ENCODE measurements at regions not wholly inside any gene's neighbourhood (a gene's known extent, or its start where the extent isn't known, plus 50 kb on each side); places are given as distances from the start of the nearest gene placed in this dataset.
A peak's percentile ranks its signal among the peaks of the same experiment; 100 is the strongest.
"Not testable (repeated sequence)": the region's sequence is repeated elsewhere in the genome, so short reads cannot be mapped to it uniquely, and the experiment has no call there.

DNA sequence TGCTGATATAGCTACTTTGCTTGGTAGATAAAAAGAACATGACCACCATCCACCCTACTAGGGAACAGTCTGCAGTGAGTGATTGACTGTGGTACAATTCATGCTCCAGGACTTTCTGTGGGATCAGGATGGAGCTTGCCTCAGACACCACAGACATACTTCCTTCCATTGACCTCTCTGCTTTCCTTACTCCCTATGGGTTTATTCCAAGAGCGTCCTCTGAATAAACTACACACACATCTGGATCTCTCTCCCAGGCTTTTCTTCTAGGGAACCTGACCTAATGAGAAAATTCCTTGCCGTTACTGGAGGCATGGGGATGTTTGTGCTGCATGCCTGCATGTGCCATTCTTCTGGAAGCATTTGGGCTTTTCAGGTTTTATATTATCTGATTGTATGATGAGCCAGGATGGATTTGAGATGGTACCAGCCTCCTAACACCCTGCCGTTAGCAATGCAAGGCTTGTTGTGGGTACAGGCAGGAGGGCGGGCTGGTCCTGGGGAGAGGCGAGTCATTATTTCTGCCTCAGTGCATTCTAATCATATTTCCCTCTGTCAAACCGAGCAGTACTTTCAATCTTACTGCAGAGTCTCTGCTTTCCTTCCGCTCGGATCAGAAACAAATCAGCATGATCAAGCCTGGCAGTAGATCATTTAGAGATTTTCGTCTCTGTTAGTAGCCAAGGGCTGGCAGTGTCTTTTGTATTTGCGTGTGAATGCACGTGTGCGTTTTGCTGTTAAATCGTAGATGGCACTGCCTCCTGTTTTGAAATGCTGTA lies 279.2 kb downstream of the PDCD6IP start:
- CTCF ChIA-PET = no interaction called here
- POLR2A ChIA-PET = no interaction called here
- H3K9me3 Mint-ChIP-seq = peaks cover 5% of the 10 kb centered on the region
- no peaks in the 10 kb centered on the region for H3K4me1 Mint-ChIP-seq (ENCODE audit: low read depth)
- no peak overlapping the region for H3K27ac Mint-ChIP-seq
- no peak for DNase-seq
- intact Hi-C loops (cut with micrococcal nuclease) = no loop called here
- H3K36me3 Mint-ChIP-seq = no peaks in the 10 kb centered on the region
- H3K27me3 Mint-ChIP-seq = no peaks in the 10 kb centered on the region
- H3K4me3 Mint-ChIP-seq = no peak overlapping the region

DNA sequence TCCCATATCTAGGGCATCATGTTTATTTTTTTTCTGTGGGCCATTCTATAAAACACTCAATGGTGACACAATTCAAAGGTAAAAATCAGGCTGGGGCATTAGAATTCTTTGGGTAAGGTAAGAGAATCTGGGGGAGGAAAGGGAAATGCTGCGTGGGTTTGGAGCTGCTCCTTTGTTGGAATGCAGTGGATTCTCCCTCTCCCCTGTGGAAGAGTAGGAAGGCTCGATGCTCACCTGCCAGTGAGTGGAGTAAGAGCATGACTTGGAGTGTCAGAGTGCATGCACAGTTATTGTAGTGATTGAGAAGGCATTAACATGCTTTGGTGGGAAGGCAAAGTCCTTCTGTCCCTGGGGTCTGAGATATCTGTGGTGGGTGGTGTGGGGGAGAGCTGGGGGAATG lies 280.0 kb downstream of the PDCD6IP start:
- Mint-ChIP-seq H3K4me1 (ENCODE audit: low read depth) (no peaks in the 10 kb centered on the region), H3K27me3 (no peaks in the 10 kb centered on the region), H3K27ac (no peak overlapping the region), H3K36me3 (no peaks in the 10 kb centered on the region), H3K9me3 (peaks cover 5% of the 10 kb centered on the region), H3K4me3 (no peak overlapping the region)
- ChIA-PET POLR2A (no interaction called here), CTCF (no interaction called here)
- intact Hi-C loops (cut with micrococcal nuclease) = no loop called here
- no peak for DNase-seq

DNA sequence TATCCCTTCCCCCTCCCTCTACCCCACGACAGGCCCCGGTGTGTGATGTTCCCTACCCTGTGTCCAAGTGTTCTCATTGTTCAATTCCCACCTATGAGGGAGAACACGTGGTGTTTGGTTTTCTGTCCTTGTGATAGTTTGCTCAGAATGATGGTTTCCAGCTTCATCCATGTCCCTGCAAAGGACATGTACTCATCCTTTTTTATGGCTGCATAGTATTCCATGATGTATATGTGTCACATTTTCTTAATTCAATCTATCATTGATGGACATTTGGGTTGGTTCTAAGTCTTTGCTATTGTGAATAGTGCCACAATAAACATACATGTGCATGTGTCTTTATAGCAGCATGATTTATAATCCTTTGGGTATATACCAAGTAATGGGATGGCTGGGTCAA lies 281.4 kb downstream of the PDCD6IP start:
- H3K4me3 Mint-ChIP-seq; CTCF ChIA-PET; POLR2A ChIA-PET; DNase-seq; H3K36me3 Mint-ChIP-seq; H3K27ac Mint-ChIP-seq; H3K27me3 Mint-ChIP-seq; intact Hi-C loops (cut with micrococcal nuclease); H3K4me1 Mint-ChIP-seq (ENCODE audit: low read depth); H3K9me3 Mint-ChIP-seq: not testable (repeated sequence)

DNA sequence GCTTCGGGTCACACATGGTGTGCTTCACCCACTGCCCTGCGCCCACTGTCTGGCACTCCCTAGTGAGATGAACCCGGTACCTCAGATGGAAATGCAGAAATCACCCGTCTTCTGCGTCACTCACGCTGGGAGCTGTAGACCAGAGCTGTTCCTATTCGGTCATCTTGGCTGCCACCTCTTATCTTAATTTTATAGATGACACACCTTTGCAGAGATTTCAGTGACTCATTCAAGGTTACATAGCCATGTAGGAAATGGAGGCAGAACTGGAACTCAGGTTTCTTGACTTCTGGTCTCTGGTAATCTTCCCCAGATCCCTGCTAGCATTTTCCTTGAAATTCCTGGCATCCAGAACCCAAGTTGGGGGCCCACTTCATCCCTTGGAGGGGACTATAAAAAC lies 291.9 kb downstream of the PDCD6IP start:
- H3K36me3 Mint-ChIP-seq; H3K4me3 Mint-ChIP-seq; POLR2A ChIA-PET; H3K9me3 Mint-ChIP-seq; H3K27ac Mint-ChIP-seq; H3K4me1 Mint-ChIP-seq (ENCODE audit: low read depth); H3K27me3 Mint-ChIP-seq; intact Hi-C loops (cut with micrococcal nuclease); DNase-seq; CTCF ChIA-PET: not testable (repeated sequence)

DNA sequence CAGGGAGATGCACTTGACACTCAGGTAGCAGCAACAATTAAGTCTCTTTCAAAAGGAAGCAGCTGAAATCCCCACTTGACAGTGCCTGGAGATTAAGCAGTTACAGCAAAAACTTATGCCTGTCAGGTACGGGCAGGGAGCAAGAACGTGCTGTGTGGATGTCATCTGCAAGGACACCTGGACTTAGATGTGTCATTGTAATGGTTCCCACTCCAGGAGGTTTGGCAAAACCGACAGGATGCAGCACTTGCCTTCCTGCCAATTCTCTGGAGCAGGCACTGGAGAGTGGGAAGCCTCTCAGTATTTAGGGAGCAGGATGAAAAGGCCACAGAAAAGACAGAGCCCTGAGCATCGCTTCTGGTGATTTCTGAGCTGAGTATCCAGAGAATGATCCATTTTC lies 292.4 kb downstream of the PDCD6IP start:
- Mint-ChIP-seq H3K9me3 (no peaks in the 10 kb centered on the region), H3K27me3 (peaks cover 2% of the 10 kb centered on the region), H3K36me3 (no peaks in the 10 kb centered on the region), H3K27ac (no peak overlapping the region), H3K4me3 (no peak overlapping the region), H3K4me1 (ENCODE audit: low read depth) (no peaks in the 10 kb centered on the region)
- ChIA-PET POLR2A (no interaction called here), CTCF (no interaction called here)
- intact Hi-C loops (cut with micrococcal nuclease) = no loop called here
- no peak for DNase-seq

DNA sequence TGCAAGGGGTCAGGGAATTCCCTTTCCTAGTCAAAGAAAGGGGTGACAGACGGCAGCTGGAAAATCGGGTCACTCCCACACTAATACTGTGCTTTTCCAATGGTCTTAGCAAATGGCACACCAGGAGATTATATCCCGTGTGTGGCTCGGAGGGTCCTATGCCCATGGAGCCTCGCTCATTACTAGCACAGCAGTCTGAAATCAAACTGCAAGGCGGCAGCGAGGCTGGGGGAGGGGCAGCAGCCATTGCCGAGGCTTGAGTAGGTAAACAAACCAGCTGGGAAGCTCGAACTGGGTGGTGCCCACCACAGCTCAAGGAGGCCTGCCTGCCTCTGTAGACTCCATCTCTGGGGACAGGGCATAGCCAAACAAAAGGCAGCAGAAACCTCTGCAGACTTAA lies 295.9 kb downstream of the PDCD6IP start:
- CTCF ChIA-PET; intact Hi-C loops (cut with micrococcal nuclease); H3K27ac Mint-ChIP-seq; H3K4me3 Mint-ChIP-seq; H3K27me3 Mint-ChIP-seq; DNase-seq; H3K9me3 Mint-ChIP-seq; H3K4me1 Mint-ChIP-seq (ENCODE audit: low read depth); POLR2A ChIA-PET; H3K36me3 Mint-ChIP-seq: not testable (repeated sequence)

DNA sequence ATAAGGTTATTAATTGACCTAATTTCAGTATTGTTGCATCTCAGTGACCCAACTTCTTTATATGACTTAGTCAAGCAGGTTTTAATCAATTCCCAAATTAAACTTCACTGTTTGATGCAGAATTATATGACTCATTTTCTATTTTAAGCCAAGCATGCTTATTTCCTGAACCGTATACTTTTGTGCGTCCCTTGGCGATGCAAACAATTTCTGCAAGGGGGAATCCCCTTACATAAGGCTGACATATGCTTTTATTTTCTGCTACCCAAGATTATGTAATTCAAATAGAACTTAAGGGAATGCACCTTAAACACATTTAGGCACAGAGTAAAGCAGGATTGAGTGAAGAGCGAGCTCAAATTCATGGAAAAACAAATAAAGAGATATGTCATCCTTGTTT lies 303.9 kb downstream of the PDCD6IP start:
- intact Hi-C loops (cut with micrococcal nuclease) = no loop called here
- no peaks in the 10 kb centered on the region for H3K4me1 Mint-ChIP-seq (ENCODE audit: low read depth)
- CTCF ChIA-PET = no interaction called here
- no peak for DNase-seq
- peaks cover 9% of the 10 kb centered on the region for H3K9me3 Mint-ChIP-seq
- H3K27ac Mint-ChIP-seq = no peak overlapping the region
- H3K4me3 Mint-ChIP-seq = no peak overlapping the region
- H3K36me3 Mint-ChIP-seq = no peaks in the 10 kb centered on the region
- POLR2A ChIA-PET = no interaction called here
- peaks cover 4% of the 10 kb centered on the region for H3K27me3 Mint-ChIP-seq

DNA sequence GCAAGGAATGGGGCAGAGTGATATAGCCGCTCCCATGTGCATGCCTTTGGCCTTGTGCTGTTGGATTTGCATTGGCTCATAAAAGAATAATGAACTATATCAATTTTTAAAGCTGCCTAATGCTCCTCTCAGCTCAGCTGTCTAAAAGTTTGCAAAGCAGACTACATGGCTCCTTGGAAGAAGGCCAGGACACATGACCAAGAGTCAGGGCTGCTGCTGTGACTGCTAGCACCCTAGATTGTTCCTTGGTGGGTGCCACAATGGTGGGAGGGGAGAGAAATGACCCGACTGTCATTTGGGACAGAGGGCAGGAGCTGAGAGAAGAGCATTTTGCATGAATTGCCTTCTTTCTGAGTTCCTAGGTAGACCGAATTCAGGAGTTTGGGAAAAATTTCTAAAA lies 307.9 kb downstream of the PDCD6IP start:
- Mint-ChIP-seq H3K36me3 (no peaks in the 10 kb centered on the region), H3K9me3 (no peaks in the 10 kb centered on the region), H3K4me3 (no peak overlapping the region), H3K4me1 (ENCODE audit: low read depth) (no peaks in the 10 kb centered on the region), H3K27ac (no peak overlapping the region), H3K27me3 (peaks cover 4% of the 10 kb centered on the region)
- POLR2A ChIA-PET = no interaction called here
- CTCF ChIA-PET = no interaction called here
- no peak for DNase-seq
- intact Hi-C loops (cut with micrococcal nuclease) = no loop called here

DNA sequence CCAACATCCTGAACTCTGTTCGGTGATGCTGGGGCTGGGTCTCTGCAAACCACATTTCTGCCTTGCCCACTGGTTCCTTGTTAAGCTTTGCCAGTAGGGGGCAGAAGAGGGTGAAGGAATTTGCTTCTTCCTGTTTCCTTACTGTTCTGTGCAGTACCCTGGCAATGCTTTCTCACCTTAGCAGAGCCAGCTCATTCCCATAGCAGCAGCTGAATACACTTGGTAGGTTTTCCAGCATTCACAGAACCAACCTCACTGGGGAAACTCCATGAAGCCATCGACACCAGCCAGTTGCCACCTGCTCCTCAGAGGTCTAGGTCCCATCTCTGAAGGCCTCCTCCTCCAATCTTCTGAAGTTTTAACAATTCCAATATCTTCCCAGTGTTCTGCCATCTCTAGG lies 308.4 kb downstream of the PDCD6IP start:
- Mint-ChIP-seq H3K4me3 (no peak overlapping the region), H3K36me3 (no peaks in the 10 kb centered on the region), H3K4me1 (ENCODE audit: low read depth) (no peaks in the 10 kb centered on the region), H3K9me3 (no peaks in the 10 kb centered on the region), H3K27ac (no peak overlapping the region), H3K27me3 (peaks cover 4% of the 10 kb centered on the region)
- peak; percentile 15 for DNase-seq
- intact Hi-C loops (cut with micrococcal nuclease) = no loop called here
- POLR2A ChIA-PET = no interaction called here
- CTCF ChIA-PET = no interaction called here

DNA sequence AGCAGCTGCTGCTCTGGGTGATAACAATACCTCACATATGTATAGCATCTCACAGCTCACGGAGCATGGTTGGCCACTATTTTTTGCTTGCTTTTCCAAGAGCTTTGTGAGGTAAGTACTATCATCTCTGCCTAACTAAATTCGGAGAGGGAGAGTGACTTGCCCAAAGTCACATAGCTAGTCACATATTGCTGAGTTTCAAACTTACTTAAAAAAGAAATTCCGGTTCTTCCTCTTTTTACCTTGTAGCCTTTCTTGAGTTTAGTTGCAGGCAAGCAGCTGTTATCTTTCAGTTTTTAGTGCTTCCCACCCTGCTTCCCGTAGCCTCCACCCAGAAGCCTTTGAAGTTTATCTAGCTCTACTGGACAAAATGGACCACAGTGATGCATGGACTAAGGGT lies 309.2 kb downstream of the PDCD6IP start:
- CTCF ChIA-PET = interaction anchor here (1.3 kb wide), 1 partner anchor 225 kb away, joined by 3 read pairs; no protein-coding TSS in a partner anchor
- Mint-ChIP-seq H3K9me3 (no peaks in the 10 kb centered on the region), H3K4me3 (no peak overlapping the region), H3K4me1 (ENCODE audit: low read depth) (no peaks in the 10 kb centered on the region), H3K27ac (no peak overlapping the region), H3K27me3 (peaks cover 4% of the 10 kb centered on the region), H3K36me3 (no peaks in the 10 kb centered on the region)
- intact Hi-C loops (cut with micrococcal nuclease) = no loop called here
- no peak for DNase-seq
- POLR2A ChIA-PET = no interaction called here

DNA sequence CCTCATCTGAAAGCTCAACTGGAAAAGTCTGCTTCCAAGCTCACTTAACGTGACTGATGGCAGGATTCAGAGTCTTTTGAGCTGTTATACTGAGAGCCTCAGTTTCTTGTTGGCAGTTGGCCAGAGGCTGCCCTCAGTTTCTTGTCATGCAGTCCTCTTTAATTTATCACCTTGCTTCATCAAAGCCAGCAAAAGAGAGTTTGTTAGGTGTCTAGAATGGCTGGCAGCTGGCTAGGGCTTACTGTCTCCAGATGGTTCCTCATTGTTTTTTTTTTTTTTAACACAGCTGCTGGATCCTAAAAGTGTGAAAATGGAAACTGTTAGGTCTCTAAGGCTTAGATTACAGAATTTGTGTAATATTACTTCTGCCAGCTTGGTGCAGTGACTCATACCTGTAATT lies 310.6 kb downstream of the PDCD6IP start:
- Mint-ChIP-seq H3K36me3 (no peaks in the 10 kb centered on the region), H3K4me3 (no peak overlapping the region), H3K4me1 (ENCODE audit: low read depth) (no peaks in the 10 kb centered on the region), H3K27me3 (peaks cover 4% of the 10 kb centered on the region), H3K9me3 (no peaks in the 10 kb centered on the region), H3K27ac (no peak overlapping the region)
- CTCF ChIA-PET = no interaction called here
- POLR2A ChIA-PET = no interaction called here
- no peak for DNase-seq
- intact Hi-C loops (cut with micrococcal nuclease) = no loop called here

DNA sequence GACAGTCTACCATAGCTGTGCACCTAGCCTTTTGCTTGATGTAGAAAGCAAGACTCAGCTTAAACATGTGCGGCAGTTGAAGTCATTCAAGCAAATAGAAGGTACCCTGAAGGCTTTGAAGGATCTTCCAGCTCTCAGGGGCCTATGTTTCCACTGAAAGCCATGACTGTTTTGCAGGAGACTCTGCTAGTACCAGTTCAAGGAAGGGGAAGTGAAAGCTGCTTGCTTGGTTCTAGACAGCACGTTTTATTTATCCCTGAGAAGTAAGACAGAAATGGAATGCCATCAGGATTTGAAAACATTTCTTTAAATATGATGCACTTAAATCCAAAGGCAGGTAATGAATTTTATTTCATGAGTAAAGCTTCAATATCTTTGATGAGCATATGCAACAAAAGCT lies 311.4 kb downstream of the PDCD6IP start:
- POLR2A ChIA-PET = no interaction called here
- Mint-ChIP-seq H3K27ac (no peak overlapping the region), H3K27me3 (peaks cover 2% of the 10 kb centered on the region), H3K36me3 (no peaks in the 10 kb centered on the region), H3K4me3 (no peak overlapping the region), H3K9me3 (no peaks in the 10 kb centered on the region), H3K4me1 (ENCODE audit: low read depth) (no peaks in the 10 kb centered on the region)
- intact Hi-C loops (cut with micrococcal nuclease) = no loop called here
- CTCF ChIA-PET = interaction anchor here (0.6 kb wide), 1 partner anchor 574 kb away, joined by 3 read pairs; no protein-coding TSS in a partner anchor
- no peak for DNase-seq

DNA sequence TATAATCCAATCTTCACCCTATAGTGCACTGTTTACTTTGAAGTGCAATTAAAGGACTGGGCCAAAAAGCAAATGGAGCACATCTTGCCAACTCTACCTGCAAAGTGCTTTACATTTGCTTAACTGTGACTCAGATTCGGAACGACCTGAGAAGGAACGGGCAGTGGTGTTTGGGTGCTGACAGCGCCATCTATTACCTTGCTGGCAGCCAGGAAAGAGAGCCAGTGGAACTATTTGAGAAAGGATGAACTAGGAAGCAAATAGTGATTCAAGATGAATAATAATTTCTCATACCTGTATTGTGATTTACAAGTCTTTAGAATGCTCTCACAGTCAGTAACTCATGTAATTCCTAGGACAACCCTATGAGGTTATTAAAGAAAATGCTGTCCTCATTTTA lies 312.9 kb downstream of the PDCD6IP start:
- Mint-ChIP-seq H3K27ac (no peak overlapping the region), H3K9me3 (peaks cover 2% of the 10 kb centered on the region), H3K4me3 (no peak overlapping the region), H3K27me3 (no peaks in the 10 kb centered on the region), H3K4me1 (ENCODE audit: low read depth) (no peaks in the 10 kb centered on the region), H3K36me3 (no peaks in the 10 kb centered on the region)
- no peak for DNase-seq
- intact Hi-C loops (cut with micrococcal nuclease) = no loop called here
- ChIA-PET POLR2A (no interaction called here), CTCF (no interaction called here)

All from activated CD4-positive, alpha-beta memory T cell treated with anti-CD3 and anti-CD28 coated beads for 36 hours (primary cell).